ENCODE measurements at regions not wholly inside any gene's neighbourhood (a gene's known extent, or its start where the extent isn't known, plus 50 kb on each side); places are given as distances from the start of the nearest gene placed in this dataset.

GRCh38 chr10:107364872-107365271 is 200.4 kb upstream of the SORCS1 start:
- Histone ChIP-seq H3K27me3 (ENCODE audit: low read length) (no peaks in the 10 kb centered on the region), H4K20me1 (ENCODE audit: low read depth, low read length) (no peaks in the 10 kb centered on the region), H3K4me2 (ENCODE audit: low read depth, low read length, poor library complexity, severe bottlenecking) (no peak overlapping the region), H3K79me2 (ENCODE audit: insufficient read depth, low read length) (no peaks in the 10 kb centered on the region), H3F3A (ENCODE audit: insufficient read depth) (no peaks in the 10 kb centered on the region), H3K9me3 (ENCODE audit: insufficient read depth, low read length) (no peaks in the 10 kb centered on the region), H3K36me3 (ENCODE audit: low read length) (no peaks in the 10 kb centered on the region), H3K9me2 (replicated peaks; ENCODE audit: insufficient read depth, low read length) (no peaks in the 10 kb centered on the region), H3K27ac (ENCODE audit: low read depth, low read length) (no peak overlapping the region), H2AFZ (ENCODE audit: low read depth, low read length, severe bottlenecking) (no peak overlapping the region), H3K9ac (ENCODE audit: low read length) (no peak overlapping the region), H3K4me3 (ENCODE audit: insufficient read depth, low read length, poor library complexity, severe bottlenecking) (no peak overlapping the region)
- TF ChIP-seq CTCF (IDR thresholded peaks at IDR 0.05; ENCODE audit: insufficient read depth, low read length, poor library complexity, severe bottlenecking) (no peak), EZH2phosphoT487 (conservative IDR thresholded peaks at IDR 0.05; ENCODE audit: low read length) (no peak)

GRCh38 chr10:107362306-107362705 is 197.8 kb upstream of the SORCS1 start:
- no peaks in the 10 kb centered on the region for H3K9me3 ChIP-seq (ENCODE audit: insufficient read depth, low read length)
- H3F3A ChIP-seq (ENCODE audit: insufficient read depth) = no peaks in the 10 kb centered on the region
- H3K27ac ChIP-seq (ENCODE audit: low read depth, low read length) = no peak overlapping the region
- H3K27me3 ChIP-seq (ENCODE audit: low read length) = no peaks in the 10 kb centered on the region
- H3K4me3 ChIP-seq (ENCODE audit: insufficient read depth, low read length, poor library complexity, severe bottlenecking) = no peak overlapping the region
- no peaks in the 10 kb centered on the region for H3K79me2 ChIP-seq (ENCODE audit: insufficient read depth, low read length)
- H3K9ac ChIP-seq (ENCODE audit: low read length) = no peak overlapping the region
- H3K36me3 ChIP-seq (ENCODE audit: low read length) = no peaks in the 10 kb centered on the region
- no peak for TF ChIP-seq CTCF (IDR thresholded peaks at IDR 0.05; ENCODE audit: insufficient read depth, low read length, poor library complexity, severe bottlenecking)
- no peak overlapping the region for H3K4me2 ChIP-seq (ENCODE audit: low read depth, low read length, poor library complexity, severe bottlenecking)
- H2AFZ ChIP-seq (ENCODE audit: low read depth, low read length, severe bottlenecking) = no peak overlapping the region
- no peaks in the 10 kb centered on the region for H4K20me1 ChIP-seq (ENCODE audit: low read depth, low read length)
- H3K9me2 ChIP-seq (replicated peaks; ENCODE audit: insufficient read depth, low read length) = no peaks in the 10 kb centered on the region

GRCh38 chr10:107357033-107357432 is 192.5 kb upstream of the SORCS1 start:
- H3K4me2 ChIP-seq (ENCODE audit: low read depth, low read length, poor library complexity, severe bottlenecking) = no peak overlapping the region
- H3F3A ChIP-seq (ENCODE audit: insufficient read depth) = no peaks in the 10 kb centered on the region
- no peaks in the 10 kb centered on the region for H4K20me1 ChIP-seq (ENCODE audit: low read depth, low read length)
- no peak overlapping the region for H3K9ac ChIP-seq (ENCODE audit: low read length)
- no peak overlapping the region for H3K27ac ChIP-seq (ENCODE audit: low read depth, low read length)
- H2AFZ ChIP-seq (ENCODE audit: low read depth, low read length, severe bottlenecking) = no peak overlapping the region
- H3K27me3 ChIP-seq (ENCODE audit: low read length) = no peaks in the 10 kb centered on the region
- H3K36me3 ChIP-seq (ENCODE audit: low read length) = no peaks in the 10 kb centered on the region
- H3K4me3 ChIP-seq (ENCODE audit: insufficient read depth, low read length, poor library complexity, severe bottlenecking) = no peak overlapping the region
- H3K9me2 ChIP-seq (replicated peaks; ENCODE audit: insufficient read depth, low read length) = no peaks in the 10 kb centered on the region
- H3K79me2 ChIP-seq (ENCODE audit: insufficient read depth, low read length) = no peaks in the 10 kb centered on the region
- TF ChIP-seq EZH2phosphoT487 (conservative IDR thresholded peaks at IDR 0.05; ENCODE audit: low read length) = no peak
- TF ChIP-seq CTCF (IDR thresholded peaks at IDR 0.05; ENCODE audit: insufficient read depth, low read length, poor library complexity, severe bottlenecking) = no peak
- no peaks in the 10 kb centered on the region for H3K9me3 ChIP-seq (ENCODE audit: insufficient read depth, low read length)

- no peaks in the 10 kb centered on the region for H3K79me2 ChIP-seq (ENCODE audit: insufficient read depth, low read length)
- H3K9ac ChIP-seq (ENCODE audit: low read length) = no peak overlapping the region
- no peak overlapping the region for H3K4me2 ChIP-seq (ENCODE audit: low read depth, low read length, poor library complexity, severe bottlenecking)
- H3K9me3 ChIP-seq (ENCODE audit: insufficient read depth, low read length) = no peaks in the 10 kb centered on the region
- TF ChIP-seq EZH2phosphoT487 (conservative IDR thresholded peaks at IDR 0.05; ENCODE audit: low read length) (no peak), CTCF (IDR thresholded peaks at IDR 0.05; ENCODE audit: insufficient read depth, low read length, poor library complexity, severe bottlenecking) (no peak)
- no peaks in the 10 kb centered on the region for H3K36me3 ChIP-seq (ENCODE audit: low read length)
- H3K27ac ChIP-seq (ENCODE audit: low read depth, low read length) = no peak overlapping the region
- no peak overlapping the region for H3K4me3 ChIP-seq (ENCODE audit: insufficient read depth, low read length, poor library complexity, severe bottlenecking)
- no peaks in the 10 kb centered on the region for H3F3A ChIP-seq (ENCODE audit: insufficient read depth)
- H3K27me3 ChIP-seq (ENCODE audit: low read length) = no peaks in the 10 kb centered on the region
- no peaks in the 10 kb centered on the region for H3K9me2 ChIP-seq (replicated peaks; ENCODE audit: insufficient read depth, low read length)
- H4K20me1 ChIP-seq (ENCODE audit: low read depth, low read length) = no peaks in the 10 kb centered on the region
- H2AFZ ChIP-seq (ENCODE audit: low read depth, low read length, severe bottlenecking) = no peak overlapping the region
Measured at GRCh38 chr10:107356396-107356795, 191.9 kb upstream of the SORCS1 start.
